ENCODE measurements at regions not wholly inside any gene's neighbourhood (a gene's known extent, or its start where the extent isn't known, plus 50 kb on each side); places are given as distances from the start of the nearest gene placed in this dataset.
"Not testable (repeated sequence)": the region's sequence is repeated elsewhere in the genome, so short reads cannot be mapped to it uniquely, and the experiment has no call there.

GRCh38 chr5:44756097-44756496, 52.6 kb upstream of the MRPS30 start:
- not testable (repeated sequence) for DNase-seq (ENCODE audit: low spot score)

GRCh38 chr5:44747396-44747795, 61.4 kb upstream of the MRPS30 start:
- DNase-seq (ENCODE audit: low spot score): no peak

GRCh38 chr5:44740660-44741059, 68.1 kb upstream of the MRPS30 start:
- no peak for DNase-seq (ENCODE audit: low spot score)

DNA sequence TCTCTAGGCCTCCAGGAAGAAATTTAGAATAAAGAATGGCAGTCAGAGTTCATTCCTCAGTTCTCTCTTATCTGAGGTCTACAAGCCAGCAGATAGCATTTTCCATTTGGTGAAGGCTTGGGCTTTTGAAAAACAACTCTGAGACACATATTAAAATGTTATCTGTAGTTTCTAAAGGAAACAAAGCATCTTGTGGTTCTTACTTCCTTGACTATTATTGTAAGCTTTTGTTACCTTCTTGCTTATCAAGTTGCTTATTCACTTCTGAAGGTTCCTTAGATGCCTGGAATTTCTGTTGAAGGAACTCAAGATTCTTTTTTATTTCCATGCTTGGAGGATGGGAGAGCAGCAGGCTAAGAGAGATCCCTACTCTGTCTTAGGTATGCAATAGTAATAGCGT, 79.2 kb upstream of the MRPS30 start:
- DNase-seq (ENCODE audit: low spot score): no peak

GRCh38 chr5:44727100-44727499, 81.6 kb upstream of the MRPS30 start:
- DNase-seq (ENCODE audit: low spot score): no peak

- no peak for DNase-seq (ENCODE audit: low spot score)
These were observed 88.9 kb upstream of the MRPS30 start for GRCh38 chr5:44719856-44720255.

DNA sequence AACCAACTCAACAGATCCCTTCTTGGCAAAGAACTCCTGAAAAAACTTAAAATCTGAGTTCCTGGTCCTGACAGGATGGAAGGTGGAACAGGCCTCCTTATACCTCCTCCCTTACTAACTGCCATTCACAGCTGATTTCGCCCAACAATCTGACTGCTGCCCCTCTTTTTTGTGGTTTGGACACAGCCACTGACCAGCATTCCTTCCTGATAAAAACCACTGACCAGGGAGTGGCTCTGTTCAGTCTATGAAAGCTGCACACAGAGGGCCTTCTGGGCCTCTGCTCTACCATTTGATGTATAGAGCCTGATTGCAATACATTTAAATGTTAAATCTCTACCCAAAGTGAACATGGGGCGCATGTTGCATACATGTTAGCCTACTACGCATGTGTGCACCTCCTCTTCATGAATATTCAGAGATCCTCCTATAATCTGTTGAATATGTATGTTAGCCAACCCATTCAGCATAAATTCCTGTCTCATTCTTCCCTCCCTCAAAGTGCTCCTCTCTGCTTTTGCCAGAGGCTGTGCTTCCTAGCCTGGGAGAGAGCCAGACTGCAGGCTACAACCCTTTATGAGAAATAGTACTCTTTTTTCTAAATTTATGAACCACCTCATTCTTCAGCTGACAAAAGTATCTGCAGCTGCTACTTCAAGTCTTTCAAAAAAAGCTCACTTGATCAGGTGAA, 93.7 kb upstream of the MRPS30 start:
- DNase-seq (ENCODE audit: low spot score): no peak

GRCh38 chr5:44713446-44713845, 95.3 kb upstream of the MRPS30 start:
- no peak for DNase-seq (ENCODE audit: low spot score)

DNA sequence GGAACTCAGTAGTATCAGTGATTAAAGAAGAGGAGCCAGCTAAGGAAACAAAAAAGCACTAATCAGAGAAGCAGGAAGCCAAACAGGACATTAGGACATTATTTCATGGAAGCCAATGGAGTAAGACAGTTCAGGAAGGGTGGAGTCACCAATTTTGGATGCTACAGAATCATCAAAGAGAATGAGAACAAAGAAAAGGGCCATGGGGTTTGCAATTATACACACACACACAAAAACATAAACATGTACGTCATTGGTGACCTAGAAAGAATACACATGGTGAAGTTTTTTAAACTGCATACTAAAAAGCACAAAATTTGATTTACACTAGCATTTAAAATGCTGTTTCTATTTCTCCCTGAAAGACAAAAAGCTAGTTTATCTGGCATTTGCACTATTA, 96.8 kb upstream of the MRPS30 start:
- no peak for DNase-seq (ENCODE audit: low spot score)

GRCh38 chr5:44708602-44709001, 100.1 kb upstream of the MRPS30 start:
- no peak for DNase-seq (ENCODE audit: low spot score)

- DNase-seq (ENCODE audit: low spot score): no peak
These were observed 101.0 kb upstream of the MRPS30 start for GRCh38 chr5:44707721-44708120.

GRCh38 chr5:44697025-44697424, 111.7 kb upstream of the MRPS30 start:
- no peak for DNase-seq (ENCODE audit: low spot score)

- DNase-seq (ENCODE audit: low spot score): no peak
These were observed 113.5 kb upstream of the MRPS30 start for GRCh38 chr5:44695259-44695658.

DNA sequence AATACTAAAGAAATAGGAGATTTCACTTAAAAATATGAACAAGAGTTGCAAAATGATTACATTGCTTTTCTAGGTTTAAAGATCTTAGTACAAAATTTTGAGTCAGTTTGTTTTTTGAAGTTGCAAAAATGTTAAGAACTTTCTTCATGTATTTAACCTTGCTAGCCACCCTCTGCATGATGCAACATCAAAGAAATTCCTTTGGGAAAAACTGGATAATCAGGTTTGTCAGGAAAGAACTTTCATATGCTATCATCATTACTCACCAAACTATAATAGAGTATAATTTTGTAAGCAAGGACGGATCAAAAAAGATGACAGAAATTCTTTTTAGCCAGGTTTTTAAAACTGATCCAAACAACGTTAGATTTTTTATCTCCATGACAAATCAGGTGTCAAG, 116.9 kb upstream of the MRPS30 start:
- DNase-seq (ENCODE audit: low spot score): no peak

DNA sequence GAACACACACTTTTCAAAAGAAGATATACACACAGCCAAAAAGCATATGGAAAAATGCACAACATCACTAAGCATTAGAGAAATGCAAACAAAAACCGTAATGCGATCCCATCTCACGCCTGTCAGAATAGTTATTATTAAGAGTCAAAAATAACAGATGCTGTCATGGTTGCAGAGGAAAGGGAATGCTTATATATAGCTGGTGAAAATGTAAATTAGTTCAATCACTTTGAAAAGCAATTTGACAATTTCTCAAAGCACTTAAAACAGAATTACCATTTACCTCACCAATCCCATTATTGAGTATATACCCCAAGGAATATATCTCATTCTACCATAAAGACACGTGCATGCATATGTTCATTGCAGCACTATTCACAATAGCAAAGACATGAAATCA, 126.8 kb upstream of the MRPS30 start:
- no peak for DNase-seq (ENCODE audit: low spot score)

DNA sequence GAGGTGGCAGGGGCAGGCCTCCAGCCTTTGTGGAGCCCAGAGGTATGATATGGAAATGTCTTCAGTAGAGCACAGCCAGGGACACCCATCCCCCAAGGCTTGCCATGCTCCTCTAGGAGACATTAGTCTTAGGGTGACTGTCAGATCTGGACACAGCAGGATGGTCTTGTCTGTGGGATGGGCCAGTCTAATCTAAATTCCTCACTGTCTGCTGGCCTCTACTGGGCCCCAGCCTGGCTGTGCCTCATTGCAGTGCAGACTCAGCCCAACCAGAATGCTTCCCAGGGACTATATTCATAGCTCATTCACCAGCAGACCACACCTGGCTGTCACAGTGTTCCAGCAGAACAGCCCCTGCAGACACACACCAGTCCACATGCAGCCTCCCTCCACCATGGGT, 129.5 kb upstream of the MRPS30 start:
- no peak for DNase-seq (ENCODE audit: low spot score)

GRCh38 chr5:44675296-44675695, 133.5 kb upstream of the MRPS30 start:
- DNase-seq (ENCODE audit: low spot score): no peak

GRCh38 chr5:44674461-44674860, 134.3 kb upstream of the MRPS30 start:
- no peak for DNase-seq (ENCODE audit: low spot score)

- not testable (repeated sequence) for DNase-seq (ENCODE audit: low spot score)
These were observed 140.3 kb upstream of the MRPS30 start for GRCh38 chr5:44668471-44668870.

DNA sequence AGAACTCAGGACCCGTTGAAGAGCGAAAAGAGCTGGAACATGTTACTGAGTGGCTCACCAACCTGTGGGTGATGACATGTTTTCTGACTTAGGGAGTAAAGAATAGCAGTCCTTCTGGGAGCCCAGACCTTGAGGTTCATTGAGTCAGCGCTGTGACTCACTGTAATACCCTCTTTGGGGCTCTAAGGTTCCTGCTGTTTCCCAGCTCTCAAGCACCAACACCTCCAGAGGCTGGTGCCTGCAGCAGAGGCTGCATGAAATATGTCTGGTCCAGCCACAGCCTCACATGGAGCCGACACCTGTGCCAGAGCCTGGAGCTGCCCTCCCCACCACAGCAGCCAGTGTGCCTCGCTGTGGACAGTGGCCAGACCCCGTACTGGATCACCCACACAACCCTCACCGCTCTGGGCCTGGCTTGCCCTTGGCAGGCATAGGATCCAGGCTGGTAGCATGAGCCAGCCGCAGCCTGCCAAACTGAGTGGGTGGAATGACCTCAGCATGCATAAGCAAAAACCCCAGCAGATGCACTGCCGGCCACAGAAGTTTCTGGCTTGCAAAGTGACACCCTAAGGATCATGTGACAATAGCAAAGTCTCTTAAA, 143.5 kb upstream of the MRPS30 start:
- DNase-seq (ENCODE audit: low spot score): no peak

DNA sequence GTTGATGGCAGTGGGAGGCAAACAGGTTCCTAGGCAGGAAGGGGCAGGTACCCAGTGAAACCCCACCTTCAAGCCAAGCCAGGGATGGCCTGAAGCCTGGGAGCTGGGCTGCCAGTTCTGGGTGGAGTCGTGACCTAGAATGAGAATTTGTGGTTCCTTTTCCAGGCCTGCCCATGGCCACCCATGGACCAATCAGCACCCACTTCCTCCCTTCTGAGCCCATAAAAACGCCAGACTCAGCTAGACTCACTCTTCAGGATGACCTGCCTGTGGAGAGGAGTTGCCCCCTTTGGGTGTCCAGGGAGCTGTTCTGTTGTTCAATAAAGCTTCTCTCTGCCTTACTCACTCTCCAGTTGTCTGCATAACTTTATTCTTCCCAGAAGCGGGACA, 144.0 kb upstream of the MRPS30 start:
- no peak for DNase-seq (ENCODE audit: low spot score)

DNA sequence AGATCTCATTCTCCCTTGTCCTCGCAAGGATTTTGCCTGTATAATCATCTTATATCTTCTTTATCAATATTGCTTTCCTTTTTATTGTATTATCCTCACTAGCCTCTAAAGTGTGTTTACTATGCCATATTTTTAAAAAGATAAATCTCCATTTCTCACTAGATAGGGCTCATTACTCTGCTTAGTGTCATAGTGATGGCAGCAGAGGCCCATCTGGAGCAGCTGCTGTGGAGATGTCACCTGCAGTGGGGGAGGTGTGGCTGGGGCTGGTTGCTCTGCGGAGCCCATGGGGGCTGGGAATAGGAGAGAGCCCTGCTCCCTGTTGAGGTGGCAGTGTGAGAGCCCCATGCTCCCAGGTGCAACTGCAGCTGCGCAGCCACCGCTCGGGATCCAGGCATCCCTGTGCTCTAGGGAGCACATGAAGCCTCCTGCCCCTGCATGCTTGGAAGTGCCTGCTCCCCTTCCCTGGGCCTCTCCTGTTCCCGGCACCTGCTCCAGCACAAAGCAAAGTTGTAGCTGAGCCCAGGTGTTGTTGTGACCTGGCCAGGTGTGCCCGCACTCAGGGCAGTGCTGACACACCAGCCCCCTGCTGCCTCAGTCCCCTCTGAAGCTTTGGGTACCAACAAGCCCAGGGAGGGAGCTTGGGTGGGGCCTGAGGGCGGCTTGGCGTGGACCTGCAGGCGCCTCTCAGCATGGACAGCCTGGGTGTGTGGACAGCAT, 144.6 kb upstream of the MRPS30 start:
- no peak for DNase-seq (ENCODE audit: low spot score)

GRCh38 chr5:44661851-44662250, 146.9 kb upstream of the MRPS30 start:
- DNase-seq (ENCODE audit: low spot score): no peak

GRCh38 chr5:44660251-44660650, 148.5 kb upstream of the MRPS30 start:
- DNase-seq (ENCODE audit: low spot score): no peak
